ENCODE measurements at regions not wholly inside any gene's neighbourhood (a gene's known extent, or its start where the extent isn't known, plus 50 kb on each side); places are given as distances from the start of the nearest gene placed in this dataset.

DNA sequence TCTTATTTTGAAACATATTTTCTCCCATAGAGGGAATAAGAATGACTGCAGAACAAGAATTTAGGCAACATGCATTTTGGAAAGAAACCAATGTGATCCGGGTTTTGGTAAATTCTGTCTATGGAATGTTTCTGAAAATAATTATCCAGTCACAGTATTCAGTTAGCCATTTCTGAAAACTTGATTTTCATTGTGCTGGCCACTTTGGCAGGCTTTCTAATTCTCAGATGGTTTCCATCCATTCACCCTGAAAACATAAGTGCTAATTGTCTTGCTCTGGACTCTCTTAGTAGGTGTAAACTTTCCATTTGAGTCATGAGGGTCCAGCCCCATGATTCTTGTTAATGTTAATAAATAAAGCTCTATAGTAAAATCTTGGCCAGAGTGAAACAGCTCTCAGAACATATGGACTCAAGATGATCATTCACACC, 176.5 kb downstream of the RBM43 start:
- TF ChIP-seq EZH2phosphoT487 (IDR thresholded peaks at IDR 0.05) (no peak), EZH2 (IDR thresholded peaks at IDR 0.05) (no peak)
- TF ChIP-seq, protein P1, sequence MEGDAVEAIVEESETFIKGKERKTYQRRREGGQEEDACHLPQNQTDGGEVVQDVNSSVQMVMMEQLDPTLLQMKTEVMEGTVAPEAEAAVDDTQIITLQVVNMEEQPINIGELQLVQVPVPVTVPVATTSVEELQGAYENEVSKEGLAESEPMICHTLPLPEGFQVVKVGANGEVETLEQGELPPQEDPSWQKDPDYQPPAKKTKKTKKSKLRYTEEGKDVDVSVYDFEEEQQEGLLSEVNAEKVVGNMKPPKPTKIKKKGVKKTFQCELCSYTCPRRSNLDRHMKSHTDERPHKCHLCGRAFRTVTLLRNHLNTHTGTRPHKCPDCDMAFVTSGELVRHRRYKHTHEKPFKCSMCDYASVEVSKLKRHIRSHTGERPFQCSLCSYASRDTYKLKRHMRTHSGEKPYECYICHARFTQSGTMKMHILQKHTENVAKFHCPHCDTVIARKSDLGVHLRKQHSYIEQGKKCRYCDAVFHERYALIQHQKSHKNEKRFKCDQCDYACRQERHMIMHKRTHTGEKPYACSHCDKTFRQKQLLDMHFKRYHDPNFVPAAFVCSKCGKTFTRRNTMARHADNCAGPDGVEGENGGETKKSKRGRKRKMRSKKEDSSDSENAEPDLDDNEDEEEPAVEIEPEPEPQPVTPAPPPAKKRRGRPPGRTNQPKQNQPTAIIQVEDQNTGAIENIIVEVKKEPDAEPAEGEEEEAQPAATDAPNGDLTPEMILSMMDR (IDR thresholded peaks at IDR 0.05): no peak
